ENCODE measurements at regions not wholly inside any gene's neighbourhood (a gene's known extent, or its start where the extent isn't known, plus 50 kb on each side); places are given as distances from the start of the nearest gene placed in this dataset.
"Not testable (repeated sequence)": the region's sequence is repeated elsewhere in the genome, so short reads cannot be mapped to it uniquely, and the experiment has no call there.

DNA sequence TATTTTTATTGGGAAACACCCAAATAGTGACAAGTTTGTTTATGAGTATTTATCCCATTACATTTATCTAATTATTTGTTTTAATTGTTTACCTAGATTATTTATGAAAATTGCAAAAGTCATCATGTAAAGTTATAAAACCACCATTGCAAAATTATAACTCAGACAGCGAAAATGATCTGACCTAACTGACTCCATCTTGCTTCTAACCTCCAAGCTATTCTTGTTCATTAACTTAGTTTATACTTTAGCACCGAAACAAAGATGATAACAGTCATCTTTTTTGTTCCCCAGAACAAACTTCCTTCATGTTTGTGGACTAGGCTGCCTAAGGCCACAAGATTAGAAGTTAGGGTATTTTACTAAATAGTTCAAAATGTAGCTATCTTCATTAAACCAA lies 190.8 kb downstream of the FASLG start:
- intact Hi-C loops (cut with DNase I) = no loop called here
- DNase-seq = no peak
- no peak for ATAC-seq (ENCODE audit: poor library complexity)

GRCh38 chr1:172851077-172851476 lies 192.2 kb downstream of the FASLG start:
- DNase-seq = no peak
- intact Hi-C loops (cut with DNase I) = no loop called here
- no peak for ATAC-seq (ENCODE audit: poor library complexity)

GRCh38 chr1:172851856-172852255 lies 193.0 kb downstream of the FASLG start:
- DNase-seq (no peak), ATAC-seq (ENCODE audit: poor library complexity) (no peak)
- intact Hi-C loops (cut with DNase I) = no loop called here

GRCh38 chr1:172855983-172856382 lies 194.8 kb downstream of the TNFSF18 start:
- not testable (repeated sequence) for DNase-seq

DNA sequence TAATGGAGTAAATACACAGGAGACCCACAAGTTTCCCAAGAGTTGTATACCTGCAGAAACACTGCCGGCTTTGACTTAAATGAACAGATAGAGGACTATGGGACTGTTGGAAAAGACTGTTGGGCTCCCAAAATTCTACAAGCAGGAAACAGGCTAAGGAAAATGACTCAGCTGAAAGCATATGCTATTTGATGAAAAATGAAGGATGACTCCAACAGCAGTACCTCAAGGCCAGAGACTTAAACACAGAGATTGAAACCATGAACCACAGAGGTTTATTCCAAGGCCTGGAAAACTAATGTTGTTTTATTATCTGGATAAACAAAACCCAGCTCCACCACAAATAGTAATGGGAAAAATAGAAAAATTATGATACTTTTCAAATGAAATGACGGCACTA lies 187.7 kb downstream of the TNFSF18 start:
- ATAC-seq (ENCODE audit: poor library complexity) (no peak), DNase-seq (no peak)
- intact Hi-C loops (cut with DNase I) = no loop called here

More at GRCh38 chr1:172855983-172856382, 194.8 kb downstream of the TNFSF18 start:
- intact Hi-C loops (cut with DNase I); ATAC-seq (ENCODE audit: poor library complexity): not testable (repeated sequence)

DNA sequence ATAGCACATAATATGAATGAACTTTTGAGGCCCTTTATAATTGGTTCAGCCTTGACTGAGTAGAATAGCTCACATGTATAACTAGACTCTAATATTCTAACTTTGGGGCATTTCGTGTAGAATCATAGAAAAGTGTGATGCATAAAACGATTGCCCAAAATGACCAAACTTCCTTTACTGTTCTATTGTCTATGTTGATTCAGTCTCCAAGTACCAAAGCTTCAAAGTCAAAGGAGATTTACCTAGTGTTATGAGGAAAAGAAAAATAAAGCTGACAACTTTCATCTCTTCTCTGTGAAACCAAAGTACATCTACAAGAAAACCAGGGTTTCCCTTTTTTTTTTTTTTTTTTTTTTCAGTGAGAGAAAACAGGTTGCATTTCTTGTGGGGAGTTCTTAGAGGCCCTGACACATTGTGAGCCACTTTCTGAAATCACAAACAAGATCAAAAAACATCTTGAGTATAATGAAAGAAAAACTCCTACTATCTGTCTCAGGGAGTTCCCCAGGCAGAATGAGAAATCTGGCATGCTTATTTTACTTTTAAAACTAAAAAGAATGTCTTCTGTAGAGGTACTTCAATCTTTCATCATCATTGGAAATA lies 183.4 kb downstream of the TNFSF18 start:
- intact Hi-C loops (cut with DNase I) = no loop called here
- no peak for DNase-seq
- no peak for ATAC-seq (ENCODE audit: poor library complexity)

DNA sequence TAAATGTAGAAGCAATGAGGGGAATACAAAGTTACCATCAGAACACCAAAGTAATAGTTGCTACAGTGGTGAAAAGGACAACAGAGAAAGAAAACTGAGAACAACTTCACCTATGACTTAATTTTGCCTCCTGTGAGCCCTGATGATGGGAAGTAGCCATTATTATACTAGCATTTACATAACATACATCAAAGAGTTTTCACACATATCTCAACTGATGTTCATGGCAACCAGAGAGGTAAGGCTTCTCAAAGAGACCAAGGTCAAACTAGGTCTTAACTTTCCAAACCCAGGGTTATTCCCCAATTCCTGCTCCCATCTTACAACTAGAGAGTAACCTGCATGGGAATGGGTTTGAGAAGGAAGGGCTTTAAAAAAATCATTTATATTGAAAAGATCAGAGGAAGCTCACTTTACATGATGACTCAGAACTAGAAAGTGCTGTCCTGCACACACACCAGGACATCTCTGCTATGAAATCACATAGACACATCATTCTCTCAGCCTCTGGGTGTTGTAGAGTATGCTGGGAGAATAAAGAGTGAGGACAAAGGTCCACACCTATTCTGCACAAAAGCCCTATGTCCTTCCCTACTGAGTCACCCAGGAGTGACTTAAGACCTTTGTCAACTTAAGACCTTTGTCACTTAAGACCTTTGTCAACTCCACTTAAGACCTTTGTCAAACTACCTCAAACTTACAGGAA lies 179.7 kb downstream of the TNFSF18 start:
- no peak for DNase-seq
- ATAC-seq (ENCODE audit: poor library complexity) = no peak
- intact Hi-C loops (cut with DNase I) = no loop called here

GRCh38 chr1:172874950-172875349 lies 175.8 kb downstream of the TNFSF18 start:
- intact Hi-C loops (cut with DNase I) = no loop called here
- ATAC-seq (ENCODE audit: poor library complexity) (no peak), DNase-seq (no peak)

DNA sequence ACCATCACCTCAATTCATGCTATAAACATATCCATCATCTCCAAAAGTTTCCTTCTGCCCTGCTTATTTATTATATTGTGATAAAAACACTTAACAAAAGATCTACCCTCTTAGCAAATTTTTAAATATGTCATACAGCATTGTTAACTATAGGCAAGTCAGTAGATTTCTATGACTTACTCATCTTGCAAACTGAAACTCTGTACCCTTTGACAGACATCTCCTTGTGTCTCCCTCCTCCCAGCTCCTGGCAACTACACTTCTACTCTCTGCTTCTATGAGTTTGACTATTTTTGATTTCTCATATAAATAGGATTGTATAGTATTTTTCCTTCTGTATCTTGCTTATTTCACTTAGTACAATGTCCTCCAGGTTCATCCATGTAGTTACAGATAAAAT lies 174.8 kb downstream of the TNFSF18 start:
- intact Hi-C loops (cut with DNase I) = no loop called here
- ATAC-seq (ENCODE audit: poor library complexity) = no peak
- DNase-seq = no peak

- ATAC-seq (ENCODE audit: poor library complexity) (no peak), DNase-seq (no peak)
- intact Hi-C loops (cut with DNase I) = no loop called here
Observed at GRCh38 chr1:172882385-172882784, 168.4 kb downstream of the TNFSF18 start.

GRCh38 chr1:172882791-172883386 lies 167.9 kb downstream of the TNFSF18 start:
- ATAC-seq (ENCODE audit: poor library complexity) (no peak), DNase-seq (no peak)
- intact Hi-C loops (cut with DNase I) = no loop called here

- intact Hi-C loops (cut with DNase I) = no loop called here
- ATAC-seq (ENCODE audit: poor library complexity) (no peak), DNase-seq (no peak)
Observed at GRCh38 chr1:172883387-172883791, 167.4 kb downstream of the TNFSF18 start.

DNA sequence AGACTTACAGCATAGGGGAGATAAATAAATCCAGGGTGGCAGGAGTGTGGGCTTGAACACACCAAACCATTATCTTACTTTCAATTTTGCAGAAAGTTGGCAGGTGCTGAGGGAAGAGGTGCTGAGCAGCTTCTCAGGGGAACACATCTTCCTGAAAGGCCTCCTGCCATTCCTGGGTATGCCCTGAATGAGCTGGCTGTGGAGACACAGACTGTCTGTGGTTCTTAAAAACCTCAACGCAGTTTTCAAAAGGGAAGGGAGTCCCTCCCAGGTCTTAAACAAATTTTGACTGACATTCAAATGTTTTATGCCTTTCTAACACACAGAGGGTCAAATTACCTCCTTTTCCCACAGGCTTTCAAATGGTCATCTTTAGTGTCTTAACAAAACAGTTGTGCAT lies 166.9 kb downstream of the TNFSF18 start:
- intact Hi-C loops (cut with DNase I) = no loop called here
- DNase-seq (no peak), ATAC-seq (ENCODE audit: poor library complexity) (no peak)

- DNase-seq (no peak), ATAC-seq (ENCODE audit: poor library complexity) (no peak)
- intact Hi-C loops (cut with DNase I) = no loop called here
Observed at GRCh38 chr1:172885411-172885810, 165.3 kb downstream of the TNFSF18 start.

DNA sequence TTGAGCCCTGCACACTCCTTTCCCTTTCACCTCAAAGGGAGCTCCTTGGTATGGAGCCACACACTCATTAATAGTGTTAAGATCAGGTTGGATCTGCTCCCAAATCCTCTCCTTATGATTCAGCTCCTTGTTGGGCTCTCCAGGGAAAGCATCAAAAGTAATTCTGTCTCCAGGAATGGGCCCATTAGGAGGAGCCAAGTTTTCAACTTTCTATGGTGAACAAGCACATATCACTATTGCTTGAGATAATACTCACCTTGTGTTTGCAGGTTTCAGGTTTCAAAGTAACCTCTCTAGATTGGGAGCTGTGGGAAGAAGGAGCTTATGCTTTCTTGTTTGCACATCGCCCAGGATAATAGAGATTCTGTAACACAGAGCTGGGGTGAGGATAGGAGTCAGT lies 164.8 kb downstream of the TNFSF18 start:
- intact Hi-C loops (cut with DNase I) = no loop called here
- ATAC-seq (ENCODE audit: poor library complexity) (no peak), DNase-seq (no peak)

DNA sequence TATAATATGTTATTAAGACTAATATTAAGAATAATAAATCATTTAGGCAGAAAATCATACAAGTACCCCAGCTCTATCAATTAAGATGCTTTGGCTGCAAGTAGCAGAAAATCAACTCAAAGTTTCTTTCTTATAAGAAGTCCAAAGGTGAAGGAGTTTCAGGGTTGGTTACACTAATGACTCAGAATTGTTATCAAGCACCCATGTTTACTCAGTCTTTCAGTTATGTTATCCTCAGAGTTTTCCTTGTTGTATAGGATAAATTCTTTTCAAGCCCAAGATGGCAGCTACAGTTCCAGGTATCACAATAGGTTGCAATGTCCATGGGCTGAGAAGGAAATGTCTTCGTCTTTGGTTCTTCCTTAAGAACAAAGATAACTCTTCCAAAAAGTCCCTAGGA lies 163.6 kb downstream of the TNFSF18 start:
- intact Hi-C loops (cut with DNase I) = no loop called here
- ATAC-seq (ENCODE audit: poor library complexity) (no peak), DNase-seq (no peak)

DNA sequence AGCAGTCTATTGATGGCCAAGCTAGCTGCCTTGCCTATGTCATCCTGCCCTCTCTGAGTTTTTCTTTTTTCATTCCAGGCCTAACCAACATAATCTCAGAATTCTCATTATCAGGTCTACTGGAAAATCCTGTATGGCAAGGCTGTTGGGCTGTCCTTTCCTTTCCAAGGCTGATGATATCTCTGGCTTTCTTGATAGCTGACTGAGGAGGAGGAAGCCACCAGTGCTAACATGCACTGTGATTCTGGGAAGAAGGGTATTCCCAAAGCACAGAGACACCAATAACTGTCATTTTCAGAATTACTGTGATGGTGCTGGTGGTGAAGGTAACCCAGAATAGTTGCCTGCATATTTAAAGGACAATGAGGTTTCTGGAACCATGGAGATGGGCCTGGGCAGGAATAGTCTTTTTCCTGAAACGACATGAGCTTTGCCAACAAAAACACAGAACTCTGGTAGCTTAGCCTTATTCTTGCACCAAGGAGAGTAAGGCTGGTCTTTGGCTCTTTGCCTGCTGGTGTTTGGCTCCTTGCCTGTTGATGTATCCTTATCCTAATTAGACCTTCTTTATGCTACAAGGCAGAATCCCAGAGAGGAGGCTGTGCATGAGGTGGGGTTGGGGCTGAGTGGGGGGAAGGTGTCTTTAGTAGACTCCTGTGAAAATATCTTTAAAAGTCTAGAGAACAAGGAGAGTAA lies 157.4 kb downstream of the TNFSF18 start:
- DNase-seq (peak; percentile 61), ATAC-seq (ENCODE audit: poor library complexity) (peak; percentile 25)
- intact Hi-C loops (cut with DNase I) = no loop called here

GRCh38 chr1:172894349-172895049 lies 156.2 kb downstream of the TNFSF18 start:
- DNase-seq = no peak
- ATAC-seq (ENCODE audit: poor library complexity) = no peak
- intact Hi-C loops (cut with DNase I) = no loop called here

GRCh38 chr1:172895050-172895460 lies 155.7 kb downstream of the TNFSF18 start:
- DNase-seq (no peak), ATAC-seq (ENCODE audit: poor library complexity) (peak; percentile 34)
- intact Hi-C loops (cut with DNase I) = no loop called here
